GM12878 (cell line): ENCODE measurements at regions not wholly inside any gene's neighbourhood (a gene's known extent, or its start where the extent isn't known, plus 50 kb on each side); places are given as distances from the start of the nearest gene placed in this dataset.

Source experiments
- ATAC-seq: fragments of 200-7000 bp; cut with Tn5 transposase; 3 replicates; pipeline ENCODE4 v1.9.1; 2020; ENCODE audit warnings: mild to moderate bottlenecking, moderate library complexity
- BruUV-seq: library from RNA; stranded (reverse); fragments of 400-500 nt; replicated peaks from 2 replicates; lab custom pipeline; 2021; lab: Mats Ljungman, UMichigan
- CTCF ChIA-PET: fragments of 300-600 bp; sonication (Branson Sonifier 250); formaldehyde crosslinking; extraction: SDS; loops from one replicate; lab custom pipeline; 2021; ENCODE audit warnings: inconsistent platforms; lab: Yijun Ruan, JAX
- POLR2A ChIA-PET: fragments of 350-600 bp; formaldehyde crosslinking; extraction: SDS; loops from one replicate; lab custom pipeline; 2021; ENCODE audit warnings: inconsistent platforms; lab: Charles Lee
- RAD21 ChIA-PET: fragments of 300-600 bp; sonication (Branson Sonifier 250); formaldehyde crosslinking; loops from one replicate; lab custom pipeline; 2023; ENCODE audit warnings: antibody characterized with exemption; ENCODE audit not compliant: unreplicated experiment; lab: Charles Lee
- SMC1A ChIA-PET: fragments of 300-600 bp; sonication (Branson Sonifier 250); formaldehyde crosslinking; loops from one replicate; lab custom pipeline; 2023; ENCODE audit not compliant: unreplicated experiment, uncharacterized antibody; lab: Charles Lee
- DNase-seq: peaks from one replicate; pipeline ENCODE4 v3.0.0-alpha.2; 2011; ENCODE audit warnings: low read depth, low spot score
- FAIRE-seq: peaks from 3 replicates; lab custom pipeline; 2011; peaks lifted over from hg19 to GRCh38; lab: Jason Lieb, UNC
- H2AFZ ChIP-seq: 2 replicates; pipeline ENCODE4 v1.6.0; 2011; ENCODE audit warnings: low read depth, low read length, control low read depth; ENCODE audit not compliant: control insufficient read depth
- H3K27ac ChIP-seq: 2 replicates; pipeline ENCODE4 v1.5.1; 2011; ENCODE audit warnings: control low read depth; ENCODE audit not compliant: control insufficient read depth, insufficient read depth
- H3K27me3 ChIP-seq, 2 experiments: replicated peaks in 1 of 2; 2 replicates each; pipeline versions ENCODE4 v1.6.0 to v1.6.1; 2011; ENCODE audit warnings: low read length in 1 of 2; ENCODE audit not compliant: control insufficient read depth in 2 of 2, insufficient read depth in 2 of 2
- H3K36me3 ChIP-seq, 2 experiments: 2 replicates each; pipeline ENCODE4 v1.5.1; 2011; ENCODE audit warnings: low read length in 1 of 2; ENCODE audit not compliant: control insufficient read depth in 2 of 2, insufficient read depth in 2 of 2
- H3K4me1 ChIP-seq: 2 replicates; pipeline ENCODE4 v1.6.1; 2011; ENCODE audit warnings: mild to moderate bottlenecking, low read length, moderate library complexity, mixed read lengths; ENCODE audit not compliant: control insufficient read depth, insufficient read depth
- H3K4me2 ChIP-seq: 2 replicates; pipeline ENCODE4 v1.6.0; 2011; ENCODE audit warnings: control low read depth; ENCODE audit not compliant: control insufficient read depth, insufficient read depth
- H3K4me3 ChIP-seq: fragments of 200-600 bp; sonication (generic); 2 replicates; pipeline ENCODE4 v1.5.1; 2016
- H3K79me2 ChIP-seq: 2 replicates; pipeline ENCODE4 v1.6.0; 2011; ENCODE audit warnings: low read length; ENCODE audit not compliant: control insufficient read depth, insufficient read depth
- H3K9ac ChIP-seq: 2 replicates; pipeline ENCODE4 v1.8.0; 2011; ENCODE audit warnings: low read length, control low read depth, mixed read lengths; ENCODE audit not compliant: control insufficient read depth, insufficient read depth
- H3K9me3 ChIP-seq: replicated peaks from 3 replicates; pipeline ENCODE4 v1.5.1; 2011; ENCODE audit warnings: mild to moderate bottlenecking, low read length; ENCODE audit not compliant: control insufficient read depth, insufficient read depth
- H4K20me1 ChIP-seq: 2 replicates; pipeline ENCODE4 v1.6.0; 2011; ENCODE audit not compliant: control insufficient read depth, insufficient read depth
- BMI1 ChIP-seq: fragments of 450-650 bp; IDR thresholded peaks from 2 replicates; pipeline ENCODE4 v1.6.1; 2016; ENCODE audit warnings: mild to moderate bottlenecking, moderate library complexity, borderline replicate concordance
- CHD2 ChIP-seq: IDR thresholded peaks from 2 replicates; pipeline ENCODE4 v1.6.1; 2011; ENCODE audit warnings: low read depth, low read length, improper control_type of control experiment, borderline replicate concordance
- FOXK2 ChIP-seq: fragments of 450-650 bp; IDR thresholded peaks from 2 replicates; pipeline ENCODE4 v1.6.1; 2017; ENCODE audit warnings: mild to moderate bottlenecking, moderate library complexity
- GATAD2B ChIP-seq: fragments of 450-650 bp; conservative IDR thresholded peaks from 2 replicates; pipeline ENCODE4 v1.6.1; 2017; ENCODE audit warnings: low read depth, mild to moderate bottlenecking, moderate library complexity
- JUNB ChIP-seq: IDR thresholded peaks from 2 replicates; pipeline ENCODE4 v1.6.1; 2016; ENCODE audit warnings: antibody characterized with exemption, mild to moderate bottlenecking
- MEF2A ChIP-seq: IDR thresholded peaks from 2 replicates; pipeline ENCODE4 v1.6.1; 2011; ENCODE audit warnings: low read depth, mild to moderate bottlenecking, low read length, moderate library complexity; ENCODE audit not compliant: insufficient read depth
- MTA3 ChIP-seq: IDR thresholded peaks from 2 replicates; pipeline ENCODE4 v1.6.1; 2012; ENCODE audit warnings: low read length, inconsistent platforms, borderline replicate concordance
- MYB ChIP-seq: fragments of 150-350 bp; IDR thresholded peaks from 2 replicates; pipeline ENCODE4 v1.6.1; 2014; ENCODE audit warnings: mild to moderate bottlenecking, low read depth, low read length, borderline replicate concordance
- NFYB ChIP-seq: IDR thresholded peaks from 2 replicates; pipeline ENCODE4 v1.6.1; 2011; ENCODE audit warnings: low read depth, mild to moderate bottlenecking, low read length, improper control_type of control experiment, moderate library complexity; ENCODE audit not compliant: insufficient read depth
- PML ChIP-seq: IDR thresholded peaks from 2 replicates; pipeline ENCODE4 v1.6.1; 2012; ENCODE audit warnings: low read length, inconsistent platforms
- POU2F2 ChIP-seq: IDR thresholded peaks from 3 replicates; pipeline ENCODE4 v1.6.1; 2011; ENCODE audit warnings: low read depth, mild to moderate bottlenecking, low read length, borderline replicate concordance
- RCOR1 ChIP-seq: conservative IDR thresholded peaks from 2 replicates; pipeline ENCODE4 v1.6.1; 2012; ENCODE audit warnings: low read depth, low read length, improper control_type of control experiment
- ZNF207 ChIP-seq: fragments of 450-650 bp; IDR thresholded peaks from 2 replicates; pipeline ENCODE4 v1.6.1; 2014; ENCODE audit warnings: antibody characterized with exemption, mild to moderate bottlenecking, borderline replicate concordance
- ZNF384 ChIP-seq: IDR thresholded peaks from 2 replicates; pipeline ENCODE4 v1.6.1; 2012; ENCODE audit warnings: low read depth, mild to moderate bottlenecking, low read length, improper control_type of control experiment, borderline replicate concordance
- ZZZ3 ChIP-seq: IDR thresholded peaks from 2 replicates; pipeline ENCODE4 v1.6.1; 2011; ENCODE audit warnings: low read depth; ENCODE audit not compliant: control insufficient read depth, insufficient read length
- WGBS: methylation state at CpG from one replicate; pipeline ENCODE4 v1.1.6; 2016; ENCODE audit warnings: low lambda C conversion rate; ENCODE audit not compliant: insufficient replicate concordance, insufficient coverage; ENCODE audit errors: missing lambda C conversion rate; 5-methylcytosine and 5-hydroxymethylcytosine counted together
- in situ Hi-C: fragments of 300-500 bp; cut with MboI; formaldehyde crosslinking; loops from 9 replicates; pipeline ENCODE4 v1.14.3; 2018; ENCODE audit warnings: mixed read lengths
- intact Hi-C: fragments of 100-400 bp; cut with micrococcal nuclease; formaldehyde crosslinking; loops from one replicate; pipeline ENCODE4 v1.14.2; 2022; ENCODE audit not compliant: unreplicated experiment
- TF ChIP-seq, protein P1 (sequence below): fragments of 450-650 bp; IDR thresholded peaks from 2 replicates; pipeline ENCODE4 v1.6.1; 2017; ENCODE audit warnings: low read depth, mild to moderate bottlenecking, moderate library complexity
- TF ChIP-seq, protein P2 (sequence below): IDR thresholded peaks from 2 replicates; pipeline ENCODE4 v1.6.1; 2011; ENCODE audit warnings: borderline replicate concordance, low read depth, mild to moderate bottlenecking, moderate library complexity, mixed read lengths, low read length; ENCODE audit not compliant: insufficient read depth; ENCODE audit errors: extremely low read length

DNA sequence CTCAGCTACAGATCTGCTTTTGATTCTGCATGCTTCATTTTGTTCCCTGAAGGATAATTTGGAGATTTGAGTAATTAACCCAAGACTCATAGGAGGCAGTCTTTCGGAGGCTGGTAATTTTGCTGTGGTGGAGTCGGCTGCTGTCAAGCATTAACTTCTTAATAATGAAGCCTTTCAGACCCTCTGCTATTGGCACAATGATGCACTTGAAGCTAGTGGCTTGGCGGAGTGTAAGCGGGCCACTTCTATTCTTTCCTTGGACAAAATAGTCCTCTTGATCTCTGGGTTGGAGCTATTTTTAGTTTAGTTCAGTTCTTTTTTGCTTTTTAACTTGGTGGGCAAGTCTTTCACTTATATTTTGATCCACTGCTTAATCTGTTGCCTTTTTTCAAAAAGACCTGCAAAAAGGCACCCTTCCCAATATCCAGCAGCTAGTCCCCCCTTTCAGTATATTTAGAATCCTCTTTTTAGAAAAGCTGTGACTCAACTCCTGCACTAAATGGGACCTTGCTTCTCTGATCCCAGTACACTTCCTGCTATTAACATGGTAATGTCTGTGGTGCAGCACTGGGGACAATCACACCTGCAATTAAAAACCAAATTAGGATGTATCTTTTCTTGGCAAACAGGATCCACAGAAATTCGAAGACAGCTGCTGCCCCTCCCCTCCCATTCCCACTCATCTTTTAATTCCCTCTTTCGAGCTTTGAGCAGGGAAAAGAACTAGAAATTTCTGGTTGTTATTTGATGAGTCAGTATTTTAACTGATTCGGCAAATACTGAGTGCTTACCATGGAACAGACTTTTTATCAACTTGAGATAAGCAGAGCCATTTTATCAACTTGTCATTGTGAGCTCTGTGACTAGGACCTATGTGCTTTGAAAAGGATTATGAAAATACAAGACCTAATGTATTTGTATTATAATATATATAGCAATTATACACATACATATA, 169.4 kb upstream of the ANKRD55 start:
- TF ChIP-seq POU2F2, result no peak
- TF ChIP-seq, protein P1, sequence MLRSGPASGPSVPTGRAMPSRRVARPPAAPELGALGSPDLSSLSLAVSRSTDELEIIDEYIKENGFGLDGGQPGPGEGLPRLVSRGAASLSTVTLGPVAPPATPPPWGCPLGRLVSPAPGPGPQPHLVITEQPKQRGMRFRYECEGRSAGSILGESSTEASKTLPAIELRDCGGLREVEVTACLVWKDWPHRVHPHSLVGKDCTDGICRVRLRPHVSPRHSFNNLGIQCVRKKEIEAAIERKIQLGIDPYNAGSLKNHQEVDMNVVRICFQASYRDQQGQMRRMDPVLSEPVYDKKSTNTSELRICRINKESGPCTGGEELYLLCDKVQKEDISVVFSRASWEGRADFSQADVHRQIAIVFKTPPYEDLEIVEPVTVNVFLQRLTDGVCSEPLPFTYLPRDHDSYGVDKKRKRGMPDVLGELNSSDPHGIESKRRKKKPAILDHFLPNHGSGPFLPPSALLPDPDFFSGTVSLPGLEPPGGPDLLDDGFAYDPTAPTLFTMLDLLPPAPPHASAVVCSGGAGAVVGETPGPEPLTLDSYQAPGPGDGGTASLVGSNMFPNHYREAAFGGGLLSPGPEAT, result no peak
- TF ChIP-seq JUNB, result no peak
- TF ChIP-seq CHD2, result no peak
- no peak for TF ChIP-seq MYB
- no peak for TF ChIP-seq MTA3
- TF ChIP-seq ZNF384, result no peak
- no peak for TF ChIP-seq GATAD2B
- TF ChIP-seq ZNF207, result no peak
- no peak for TF ChIP-seq ZZZ3
- no peak for TF ChIP-seq RCOR1
- TF ChIP-seq NFYB, result no peak
- no peak for TF ChIP-seq FOXK2
- no peak for TF ChIP-seq BMI1
- TF ChIP-seq PML, result no peak
- TF ChIP-seq, protein P2, sequence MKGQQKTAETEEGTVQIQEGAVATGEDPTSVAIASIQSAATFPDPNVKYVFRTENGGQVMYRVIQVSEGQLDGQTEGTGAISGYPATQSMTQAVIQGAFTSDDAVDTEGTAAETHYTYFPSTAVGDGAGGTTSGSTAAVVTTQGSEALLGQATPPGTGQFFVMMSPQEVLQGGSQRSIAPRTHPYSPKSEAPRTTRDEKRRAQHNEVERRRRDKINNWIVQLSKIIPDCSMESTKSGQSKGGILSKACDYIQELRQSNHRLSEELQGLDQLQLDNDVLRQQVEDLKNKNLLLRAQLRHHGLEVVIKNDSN, result no peak
- TF ChIP-seq MEF2A, result no peak
- SMC1A ChIA-PET, result interaction anchor here (0.9 to 2.6 kb wide), 3 partner anchors 10 to 284 kb away, joined by 3 to 11 read pairs (median 3); no protein-coding TSS in a partner anchor
- DNase-seq (no peak), ATAC-seq (no peak), FAIRE-seq (no peak)
- no peaks in the 10 kb centered on the region for H3K4me1 ChIP-seq
- intact Hi-C loops, result no loop called here
- WGBS, result 68% methylated on average over 7 of the region's 7 CpGs
- no peaks in the 10 kb centered on the region for H3K36me3 ChIP-seq
- no peak overlapping the region for H3K27ac ChIP-seq
- in situ Hi-C loops, result no loop called here
- no peaks in the 10 kb centered on the region; a peak in 1 of 4 replicates for H3K27me3 ChIP-seq
- H3K4me2 ChIP-seq, result no peak overlapping the region
- H3K79me2 ChIP-seq, result no peaks in the 10 kb centered on the region
- no peak overlapping the region for H3K4me3 ChIP-seq
- CTCF ChIA-PET, result no interaction called here
- H4K20me1 ChIP-seq, result no peaks in the 10 kb centered on the region
- H3K9ac ChIP-seq, result no peak overlapping the region
- RAD21 ChIA-PET, result interaction anchor here (1.0 to 2.0 kb wide), 3 partner anchors 10 to 13 kb away, joined by 3 to 7 read pairs (median 3); no protein-coding TSS in a partner anchor
- H3K9me3 ChIP-seq, result no peaks in the 10 kb centered on the region
- H2AFZ ChIP-seq, result no peak overlapping the region
- no TSS peak for BruUV-seq
- POLR2A ChIA-PET, result no interaction called here
